ENCODE measurements at regions not wholly inside any gene's neighbourhood (a gene's known extent, or its start where the extent isn't known, plus 50 kb on each side); places are given as distances from the start of the nearest gene placed in this dataset.

DNA sequence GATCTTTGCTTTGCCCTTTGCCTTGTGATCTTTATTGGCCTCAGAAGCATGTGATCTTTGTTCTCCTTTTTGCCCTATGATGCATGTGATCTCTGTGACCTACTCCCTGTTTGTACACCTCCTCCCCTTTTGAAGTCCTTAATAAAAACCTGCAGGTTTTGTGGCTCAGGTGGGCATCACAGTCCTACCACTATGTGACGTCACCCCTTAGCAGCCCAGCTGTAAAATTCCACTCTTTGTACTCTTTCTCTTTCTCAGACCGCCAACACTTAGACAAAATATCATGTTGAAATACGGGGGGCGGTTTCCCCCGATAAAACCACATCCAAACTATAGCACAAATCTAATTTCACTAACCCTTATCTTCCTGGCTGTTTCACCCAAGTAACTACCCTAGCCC, 76.7 kb upstream of the RAPGEF4 start:
- no peak for DNase-seq

GRCh38 chr2:172662099-172662498, 73.5 kb upstream of the RAPGEF4 start:
- no peak for DNase-seq

DNA sequence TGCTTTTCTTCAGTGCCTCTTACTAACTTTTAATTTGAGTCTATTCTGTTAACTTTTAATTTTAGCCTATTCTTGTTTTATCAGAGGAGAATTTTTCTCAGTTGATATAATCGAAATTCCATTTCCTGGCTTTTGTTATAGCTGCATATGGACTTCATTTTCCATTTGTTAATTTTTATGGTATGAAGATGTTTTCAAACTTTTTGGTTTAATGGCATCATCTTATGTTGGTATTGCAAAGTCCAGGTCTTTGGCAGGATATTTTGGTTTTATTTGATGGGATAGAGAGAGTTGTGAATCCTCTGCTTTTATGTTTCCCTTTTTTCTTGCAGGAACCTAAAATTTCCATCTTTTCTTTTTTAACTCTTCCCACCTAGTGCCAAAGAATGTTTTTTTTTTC, 70.9 kb upstream of the RAPGEF4 start:
- no peak for DNase-seq

- no peak for DNase-seq
Measured at GRCh38 chr2:172667581-172668325, 67.9 kb upstream of the RAPGEF4 start.

- no peak for DNase-seq
Measured at GRCh38 chr2:172671501-172671900, 64.1 kb upstream of the RAPGEF4 start.

DNA sequence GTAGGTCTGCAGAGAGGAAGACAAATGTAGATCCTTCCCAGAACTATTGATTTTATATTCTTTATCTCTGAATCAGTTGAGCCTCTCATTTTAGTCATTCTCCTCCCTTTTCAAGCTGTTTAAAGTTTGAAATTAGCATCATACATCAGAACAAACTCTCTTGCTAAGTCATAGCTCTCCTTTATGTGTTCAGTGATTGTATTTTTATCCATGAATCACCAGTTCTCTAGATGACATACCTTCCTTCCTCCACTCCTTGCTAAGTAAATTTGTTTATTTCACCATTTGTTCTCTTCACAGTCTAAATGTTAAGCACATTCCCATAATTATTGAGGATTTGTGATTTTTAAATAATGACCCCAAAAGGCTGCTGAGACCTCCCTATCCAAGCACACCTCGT, 63.5 kb upstream of the RAPGEF4 start:
- peak; percentile 22 for DNase-seq

- peak; percentile 53 for DNase-seq
Measured at GRCh38 chr2:172673056-172673683, 62.5 kb upstream of the RAPGEF4 start.

DNA sequence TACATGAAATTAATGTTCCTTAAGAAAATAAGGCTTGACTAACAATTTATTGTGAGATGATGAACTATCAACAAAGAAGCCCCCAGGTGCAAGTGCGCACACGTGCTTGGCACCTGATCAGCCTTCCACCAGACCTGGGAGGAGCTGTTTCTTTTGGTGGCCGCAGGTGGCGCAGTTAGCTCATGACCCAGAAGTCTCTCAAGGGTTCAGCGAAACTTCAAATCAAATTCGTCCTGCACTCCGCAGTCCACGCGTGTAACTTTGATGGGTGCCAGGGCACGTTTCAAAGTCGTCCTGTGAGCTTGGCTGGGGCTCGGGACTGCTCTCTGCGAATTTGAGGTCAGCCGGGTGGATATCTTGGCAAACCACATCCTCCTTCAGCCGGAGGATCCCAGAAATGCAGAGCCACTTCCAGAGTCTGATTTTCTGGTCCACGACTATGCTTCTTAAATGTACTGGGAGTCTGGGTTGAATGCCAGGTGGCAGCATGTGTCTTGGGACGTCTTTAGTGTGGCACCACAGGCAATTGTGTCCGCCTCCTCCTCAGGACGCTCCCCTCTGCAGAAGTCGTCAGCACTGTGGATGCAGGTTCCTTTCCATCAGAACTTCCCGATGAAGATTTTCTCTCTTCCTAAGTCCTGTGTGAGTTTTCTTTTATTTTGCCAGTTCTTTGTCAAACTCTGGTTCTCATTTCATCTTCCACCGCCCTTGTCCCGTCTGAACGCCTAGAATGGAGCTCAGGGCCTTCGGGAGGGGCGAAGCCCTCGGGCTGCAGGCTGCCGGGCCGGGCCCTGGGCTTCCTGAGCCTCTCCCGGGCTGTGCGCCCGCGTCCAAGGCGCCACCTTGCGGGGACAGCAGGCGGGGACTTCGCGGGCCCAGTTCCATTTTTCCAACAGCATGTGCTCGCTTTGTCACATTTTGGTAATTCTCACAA, 61.3 kb upstream of the RAPGEF4 start:
- peak; percentile 80 for DNase-seq

- DNase-seq, result peak; percentile 54
Measured at GRCh38 chr2:172674968-172675303, 60.7 kb upstream of the RAPGEF4 start.

GRCh38 chr2:172677363-172677762, 58.3 kb upstream of the RAPGEF4 start:
- no peak for DNase-seq

DNA sequence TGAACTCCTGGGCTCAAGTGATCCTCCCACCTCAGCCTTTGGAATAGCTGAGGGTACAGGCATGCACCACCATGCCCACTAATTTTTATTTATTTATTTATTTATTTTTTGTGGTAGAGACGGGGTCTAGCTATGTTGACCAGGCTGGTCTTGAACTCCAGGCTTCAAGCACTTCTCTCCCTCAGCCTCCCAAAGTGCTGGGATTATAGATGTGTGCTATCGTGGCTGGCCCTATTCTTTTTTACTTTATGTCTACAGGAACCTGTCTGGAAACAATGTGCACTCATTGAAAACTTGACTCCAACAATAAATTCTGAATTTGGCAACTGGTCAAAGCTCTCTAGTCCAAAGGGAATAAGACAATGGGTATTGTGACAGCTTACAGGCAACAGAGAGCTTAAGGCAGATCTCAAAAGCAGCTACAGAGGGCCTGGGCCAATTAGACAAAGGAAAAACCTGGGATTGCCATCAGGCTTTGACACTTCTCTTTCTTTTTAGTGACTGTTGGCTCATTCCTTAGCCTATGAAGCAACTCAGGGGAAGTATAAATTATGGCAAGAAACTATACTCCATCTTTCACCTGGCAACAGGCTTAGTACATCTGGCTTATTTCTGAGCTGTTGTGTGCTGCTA, 55.1 kb upstream of the RAPGEF4 start:
- no peak for DNase-seq

- no peak for DNase-seq
Measured at GRCh38 chr2:172685467-172685866, 50.2 kb upstream of the RAPGEF4 start.
